WI38 (cell line): ENCODE measurements at regions not wholly inside any gene's neighbourhood (a gene's known extent, or its start where the extent isn't known, plus 50 kb on each side); places are given as distances from the start of the nearest gene placed in this dataset.

Experiments
- H3K4me3 ChIP-seq: 2 replicates; pipeline ENCODE4 v1.5.1; 2011; ENCODE audit warnings: low read depth, mild to moderate bottlenecking, control low read depth, low read length
- TF ChIP-seq, protein P1 (sequence below): IDR thresholded peaks from 2 replicates; pipeline ENCODE4 v1.5.1; 2012; ENCODE audit warnings: low read depth, mild to moderate bottlenecking, control low read depth, low read length

GRCh38 chr13:48776401-48776800, 122.7 kb downstream of the CYSLTR2 start:
- TF ChIP-seq, protein P1, sequence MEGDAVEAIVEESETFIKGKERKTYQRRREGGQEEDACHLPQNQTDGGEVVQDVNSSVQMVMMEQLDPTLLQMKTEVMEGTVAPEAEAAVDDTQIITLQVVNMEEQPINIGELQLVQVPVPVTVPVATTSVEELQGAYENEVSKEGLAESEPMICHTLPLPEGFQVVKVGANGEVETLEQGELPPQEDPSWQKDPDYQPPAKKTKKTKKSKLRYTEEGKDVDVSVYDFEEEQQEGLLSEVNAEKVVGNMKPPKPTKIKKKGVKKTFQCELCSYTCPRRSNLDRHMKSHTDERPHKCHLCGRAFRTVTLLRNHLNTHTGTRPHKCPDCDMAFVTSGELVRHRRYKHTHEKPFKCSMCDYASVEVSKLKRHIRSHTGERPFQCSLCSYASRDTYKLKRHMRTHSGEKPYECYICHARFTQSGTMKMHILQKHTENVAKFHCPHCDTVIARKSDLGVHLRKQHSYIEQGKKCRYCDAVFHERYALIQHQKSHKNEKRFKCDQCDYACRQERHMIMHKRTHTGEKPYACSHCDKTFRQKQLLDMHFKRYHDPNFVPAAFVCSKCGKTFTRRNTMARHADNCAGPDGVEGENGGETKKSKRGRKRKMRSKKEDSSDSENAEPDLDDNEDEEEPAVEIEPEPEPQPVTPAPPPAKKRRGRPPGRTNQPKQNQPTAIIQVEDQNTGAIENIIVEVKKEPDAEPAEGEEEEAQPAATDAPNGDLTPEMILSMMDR, result no peak
- H3K4me3 ChIP-seq, result no peak overlapping the region

DNA sequence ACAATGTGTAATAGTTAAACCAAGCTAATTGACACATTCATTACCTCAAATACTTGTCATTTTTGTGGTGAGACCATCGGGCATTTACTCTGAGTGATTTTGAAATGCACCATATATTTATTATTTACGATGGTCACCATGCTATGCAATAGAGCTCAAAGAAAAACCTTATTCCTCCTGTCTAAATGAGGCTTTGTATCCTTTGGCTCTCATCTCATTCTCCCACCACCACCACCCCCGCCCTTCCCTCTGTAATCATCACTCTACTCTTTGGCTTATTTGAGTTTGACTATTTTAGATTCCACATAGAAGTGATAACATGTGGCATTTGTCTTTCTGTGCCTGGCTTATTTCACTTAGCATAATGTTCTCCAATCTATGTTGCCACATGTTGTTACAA, 124.9 kb downstream of the CYSLTR2 start:
- TF ChIP-seq, protein P1, result no peak
- H3K4me3 ChIP-seq, result no peak overlapping the region

DNA sequence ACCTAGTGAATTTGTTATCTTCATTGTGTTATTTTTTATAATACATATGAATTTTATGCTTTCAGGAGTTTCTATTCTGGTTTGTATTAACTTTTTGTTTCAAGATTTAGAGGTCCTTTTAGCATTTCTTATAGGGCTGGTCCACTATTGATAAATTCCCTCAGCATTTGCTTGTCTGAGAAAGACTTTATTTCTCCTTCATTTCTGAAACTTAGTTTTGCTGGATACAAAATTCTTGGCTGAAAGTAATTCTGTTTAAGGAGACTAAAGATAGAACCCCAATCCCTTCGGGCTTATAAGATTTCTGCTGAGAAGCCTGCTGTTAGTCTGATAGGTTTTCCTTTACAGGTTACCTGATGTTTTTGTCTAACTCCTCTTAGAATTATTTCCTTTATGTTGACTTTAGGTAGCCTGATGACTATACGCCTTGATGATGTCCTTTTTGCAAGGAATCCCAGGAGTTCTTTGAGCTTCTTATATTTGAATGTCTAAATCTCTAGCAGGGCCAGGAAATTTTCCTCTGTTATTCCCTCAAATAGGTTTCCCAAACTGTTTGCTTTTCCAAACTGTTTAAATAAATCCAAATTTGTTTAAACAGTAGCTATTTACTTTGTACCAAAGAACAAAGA, 127.1 kb downstream of the CYSLTR2 start:
- TF ChIP-seq, protein P1, result no peak
- H3K4me3 ChIP-seq, result no peak overlapping the region

DNA sequence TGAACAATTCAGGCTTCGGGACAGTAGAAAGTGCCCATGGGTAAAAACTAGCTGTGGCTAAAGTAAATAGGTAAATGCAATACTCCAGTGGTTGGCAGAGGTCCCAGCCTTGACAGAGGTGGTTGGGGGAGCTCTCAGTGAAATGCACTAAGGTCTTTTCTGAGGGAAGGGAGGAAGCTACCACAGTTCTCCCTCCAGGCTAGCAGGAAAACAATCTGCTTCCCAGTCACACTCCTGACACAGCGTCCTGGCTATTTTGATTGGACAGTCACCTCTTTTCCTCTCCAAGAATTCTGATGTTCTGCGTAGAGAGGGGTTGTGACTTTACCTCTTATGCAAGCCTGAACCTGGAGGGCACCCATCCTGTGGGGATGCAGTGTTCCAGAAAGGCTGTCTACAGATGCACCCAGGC, 128.7 kb downstream of the CYSLTR2 start:
- no peak overlapping the region for H3K4me3 ChIP-seq
- TF ChIP-seq, protein P1, result no peak

DNA sequence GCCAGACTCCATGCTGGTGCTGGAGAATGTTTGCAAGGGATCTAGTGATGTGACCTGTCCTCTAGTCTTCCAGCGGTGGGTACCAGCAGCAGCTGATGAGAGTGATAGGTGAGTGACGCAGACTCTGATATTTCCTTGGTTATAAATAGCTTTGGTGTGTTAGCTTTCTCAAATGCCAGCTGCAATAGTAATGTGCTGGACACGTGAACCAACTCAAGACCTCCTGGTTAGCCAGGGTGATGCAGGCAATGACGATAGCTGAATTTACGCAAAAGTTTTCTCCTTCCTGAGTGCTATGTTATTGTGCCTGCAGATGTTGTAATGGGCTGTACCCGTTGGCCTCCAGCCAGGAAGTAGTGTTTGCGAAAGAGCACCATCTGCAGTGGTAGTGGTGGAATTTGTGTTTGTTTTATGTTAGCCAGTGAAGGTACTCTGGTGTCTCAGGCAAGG, 129.5 kb downstream of the CYSLTR2 start:
- TF ChIP-seq, protein P1, result no peak
- no peak overlapping the region for H3K4me3 ChIP-seq

DNA sequence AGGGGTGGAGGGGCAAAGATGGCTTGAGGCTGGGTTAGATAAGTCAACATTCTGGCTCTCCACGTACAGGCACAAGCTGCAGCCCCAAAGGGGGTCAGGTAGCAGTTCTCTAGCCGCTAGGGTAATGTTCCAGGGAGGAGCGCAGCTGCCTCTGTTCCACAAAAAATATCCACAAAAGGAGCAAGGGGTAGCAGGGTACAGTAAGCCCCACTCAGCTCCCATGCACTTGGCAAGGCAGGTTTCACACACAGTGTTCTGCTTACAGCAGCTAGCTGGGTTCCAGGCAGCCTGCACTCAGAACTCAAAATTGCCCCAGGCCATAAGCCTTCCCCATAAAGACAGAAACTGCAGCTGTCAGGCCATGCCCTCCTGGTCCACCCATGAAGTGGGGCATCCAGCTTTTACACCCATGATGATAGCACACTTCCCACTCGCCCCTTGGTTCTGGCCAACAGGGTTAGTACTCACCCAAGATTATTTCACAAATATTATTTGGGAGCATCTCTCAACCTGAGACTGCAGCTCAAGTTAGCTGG, 130.0 kb downstream of the CYSLTR2 start:
- no peak overlapping the region for H3K4me3 ChIP-seq
- TF ChIP-seq, protein P1, result no peak

GRCh38 chr13:48784916-48785548, 131.3 kb downstream of the CYSLTR2 start:
- H3K4me3 ChIP-seq, result no peak overlapping the region
- TF ChIP-seq, protein P1, result no peak
